HG03095 (cell line): ENCODE measurements at regions not wholly inside any gene's neighbourhood (a gene's known extent, or its start where the extent isn't known, plus 50 kb on each side); places are given as distances from the start of the nearest gene placed in this dataset.
"Not testable (repeated sequence)": the region's sequence is repeated elsewhere in the genome, so short reads cannot be mapped to it uniquely, and the experiment has no call there.

Source experiments
- ATAC-seq: cut with Tn5 transposase; IDR thresholded peaks from one replicate; pipeline ENCODE4 v1.9.1; 2021; ENCODE audit warnings: moderate library complexity; ENCODE audit not compliant: unreplicated experiment

DNA sequence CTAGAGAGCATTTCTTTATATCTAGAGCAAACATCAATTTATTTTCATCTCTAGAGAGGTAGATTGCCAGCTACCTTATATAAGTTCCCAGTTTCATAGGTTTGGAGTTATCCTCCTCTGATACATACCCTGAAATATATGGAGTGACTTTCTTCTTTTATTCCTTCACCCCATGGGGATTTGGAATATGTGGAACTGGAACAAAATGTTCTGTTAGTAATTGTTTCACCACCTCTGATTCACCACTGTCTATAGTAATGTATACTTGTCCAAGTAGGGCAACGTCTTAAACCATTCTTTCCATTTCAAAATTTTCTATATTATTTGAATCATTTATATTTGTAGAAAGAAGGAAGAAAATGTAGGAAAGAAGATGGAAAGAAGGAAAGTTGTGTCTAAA, 511.2 kb upstream of the KCND2 start:
- ATAC-seq = no peak

GRCh38 chr7:119782286-119782685, 490.7 kb upstream of the KCND2 start:
- no peak for ATAC-seq

DNA sequence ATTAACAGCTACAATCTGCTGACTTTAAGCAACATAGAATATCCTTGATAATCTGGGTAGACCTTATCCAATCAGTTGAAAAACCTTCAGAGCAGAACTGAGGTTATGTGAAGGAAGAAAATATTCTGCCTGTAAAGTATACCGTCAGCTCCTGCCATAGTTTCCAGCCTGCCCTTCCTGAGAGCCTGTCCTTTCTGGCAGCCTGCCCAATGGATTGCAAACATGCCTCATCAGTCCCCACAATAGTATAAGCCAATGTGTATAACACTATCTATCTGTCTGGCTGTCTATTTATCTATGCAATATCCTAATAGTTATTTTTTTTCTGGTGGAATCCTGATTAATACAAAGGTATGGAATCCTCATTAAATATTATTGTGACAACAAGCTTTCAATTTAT, 489.2 kb upstream of the KCND2 start:
- ATAC-seq = no peak

DNA sequence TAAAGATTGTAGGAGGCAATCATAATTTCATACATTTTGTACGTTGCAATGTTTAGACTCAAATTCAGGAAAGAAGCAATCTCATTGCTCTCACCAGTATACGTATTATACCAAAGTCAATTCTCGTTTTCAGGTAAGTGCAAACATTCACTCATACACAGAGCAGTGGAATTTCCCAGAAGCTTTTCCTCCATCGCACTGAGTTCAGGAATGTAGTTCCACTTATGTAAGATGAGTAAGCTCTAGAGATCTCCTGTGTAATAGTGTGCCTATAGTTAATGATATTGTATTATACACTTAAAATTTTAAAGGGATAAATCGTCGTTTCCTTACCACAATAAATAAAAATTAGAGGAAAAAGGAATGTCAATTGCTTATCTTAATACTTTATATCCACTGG, 470.8 kb upstream of the KCND2 start:
- no peak for ATAC-seq

DNA sequence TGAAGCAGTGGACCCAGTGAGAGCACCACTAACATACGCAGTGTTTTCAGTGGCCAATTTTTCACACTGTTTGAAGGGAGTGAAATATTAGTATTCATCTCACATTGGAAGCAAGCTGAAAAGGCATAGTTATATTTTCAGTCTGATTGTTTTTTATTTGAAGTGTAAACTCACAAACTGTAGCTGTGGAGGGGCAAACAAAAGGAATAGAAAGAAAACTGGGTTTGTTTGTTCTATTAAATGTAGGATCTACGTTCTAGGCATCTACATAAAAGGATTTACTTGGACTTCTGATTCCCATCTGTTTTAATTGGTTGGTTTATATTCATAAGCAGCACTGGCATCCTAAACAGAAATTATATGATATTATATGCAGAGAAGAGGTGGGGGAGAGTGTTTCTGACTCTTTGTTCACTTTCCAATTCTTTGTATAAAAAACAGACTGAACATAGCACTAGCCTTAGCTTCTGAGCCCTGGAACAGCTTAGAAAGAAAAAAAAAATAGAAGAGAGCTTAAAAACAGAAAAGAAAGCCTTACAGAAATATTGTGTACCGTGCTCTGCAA, 447.8 kb upstream of the KCND2 start:
- ATAC-seq = no peak

GRCh38 chr7:119826547-119826946, 446.4 kb upstream of the KCND2 start:
- ATAC-seq = no peak

- ATAC-seq = no peak
Observed at GRCh38 chr7:119838444-119838843, 434.5 kb upstream of the KCND2 start.

GRCh38 chr7:119842337-119842736, 430.6 kb upstream of the KCND2 start:
- no peak for ATAC-seq

DNA sequence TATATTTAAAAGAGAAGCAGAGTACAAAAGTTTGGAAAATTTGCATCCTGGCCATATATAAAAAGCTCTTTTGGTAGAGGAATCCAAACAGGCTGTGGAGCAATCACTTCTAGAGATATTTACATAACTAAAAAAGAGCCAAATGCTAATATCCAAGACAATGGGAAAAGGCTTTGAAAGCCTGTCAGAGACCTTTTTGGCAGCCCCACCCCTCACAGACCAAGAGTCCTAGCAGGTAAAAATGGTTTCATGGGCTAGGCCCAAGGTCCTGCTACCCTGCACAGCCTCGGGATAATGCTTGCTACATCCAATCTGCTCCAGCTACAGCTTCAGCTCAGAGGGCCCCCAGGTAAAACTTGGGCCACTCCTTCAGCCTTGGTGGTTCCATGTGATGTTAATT, 430.2 kb upstream of the KCND2 start:
- ATAC-seq = no peak

DNA sequence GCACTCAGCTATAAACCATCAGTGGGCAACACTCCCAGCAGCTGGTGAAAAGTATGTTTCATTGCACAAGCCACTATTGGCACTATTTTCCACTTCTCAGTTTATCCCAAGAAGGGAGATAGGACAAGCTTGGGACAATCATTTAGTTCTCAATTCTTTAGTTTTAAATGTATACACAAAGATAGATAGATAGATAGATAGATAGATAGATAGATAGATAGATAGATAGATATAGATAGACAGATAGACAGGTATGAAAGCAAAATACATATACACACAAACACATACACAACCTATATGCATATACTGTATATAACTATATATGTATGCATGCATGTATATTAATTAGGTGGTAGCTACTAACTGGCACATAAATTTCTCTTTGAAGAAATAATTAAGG, 411.6 kb upstream of the KCND2 start:
- no peak for ATAC-seq

DNA sequence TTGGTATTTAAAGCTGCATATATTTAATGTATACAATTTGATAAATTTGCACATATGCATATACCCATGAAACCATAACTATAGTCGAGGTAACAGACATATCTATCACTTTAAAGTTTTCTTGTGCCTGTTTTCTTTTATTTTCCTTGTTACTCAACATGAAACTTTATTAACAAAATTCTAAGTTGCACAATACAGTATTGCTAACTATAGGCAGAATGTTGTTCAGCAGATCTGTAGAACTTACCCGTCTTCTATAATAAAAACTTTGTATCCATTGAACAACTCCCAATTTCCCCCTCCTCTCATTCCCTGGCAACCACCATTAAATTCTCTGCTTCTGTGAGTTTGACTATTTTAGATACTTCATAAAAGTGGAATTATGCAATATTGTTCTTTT, 404.6 kb upstream of the KCND2 start:
- no peak for ATAC-seq

DNA sequence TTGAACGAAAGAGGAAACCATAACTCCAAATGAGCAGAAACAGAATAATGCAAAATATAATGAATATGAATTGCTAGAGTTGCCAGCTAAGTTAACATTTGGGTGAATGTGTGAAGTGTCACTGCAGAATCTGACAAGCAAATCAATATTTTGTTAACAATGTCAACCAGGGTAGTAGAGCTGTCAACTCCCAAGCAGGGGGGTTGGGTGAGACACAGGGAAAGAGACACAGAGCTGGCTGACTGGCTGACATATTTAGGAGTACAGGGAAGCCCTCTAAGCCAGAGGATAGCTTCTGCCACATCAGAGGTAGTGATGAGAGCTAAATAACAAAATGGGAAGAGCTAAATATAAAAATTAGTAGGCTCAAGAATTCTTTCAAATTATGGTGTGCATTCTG, 393.1 kb upstream of the KCND2 start:
- no peak for ATAC-seq

GRCh38 chr7:119886007-119886406, 387.0 kb upstream of the KCND2 start:
- no peak for ATAC-seq

- ATAC-seq = not testable (repeated sequence)
Observed at GRCh38 chr7:119886525-119886924, 386.4 kb upstream of the KCND2 start.

DNA sequence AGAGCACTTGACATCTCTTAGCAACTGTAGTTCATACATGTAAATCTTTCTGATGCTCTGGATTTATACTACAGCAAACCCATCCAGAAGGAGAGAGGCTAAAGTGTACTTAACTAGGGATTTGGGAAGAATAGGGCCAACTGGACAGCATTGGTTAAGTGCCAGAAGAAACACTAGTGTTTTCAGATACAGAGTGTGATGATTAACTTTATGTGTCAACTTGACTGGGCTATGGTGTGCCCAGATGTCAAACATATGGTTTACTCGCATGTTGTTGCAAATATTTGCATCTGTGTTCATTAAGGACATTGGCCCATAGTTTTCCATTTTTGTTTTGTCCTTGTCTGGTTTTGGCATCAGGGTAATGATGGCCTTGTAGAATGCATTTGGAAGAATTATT, 384.7 kb upstream of the KCND2 start:
- no peak for ATAC-seq

- ATAC-seq = no peak
Observed at GRCh38 chr7:119890631-119891030, 382.3 kb upstream of the KCND2 start.

- no peak for ATAC-seq
Observed at GRCh38 chr7:119895320-119895719, 377.7 kb upstream of the KCND2 start.

DNA sequence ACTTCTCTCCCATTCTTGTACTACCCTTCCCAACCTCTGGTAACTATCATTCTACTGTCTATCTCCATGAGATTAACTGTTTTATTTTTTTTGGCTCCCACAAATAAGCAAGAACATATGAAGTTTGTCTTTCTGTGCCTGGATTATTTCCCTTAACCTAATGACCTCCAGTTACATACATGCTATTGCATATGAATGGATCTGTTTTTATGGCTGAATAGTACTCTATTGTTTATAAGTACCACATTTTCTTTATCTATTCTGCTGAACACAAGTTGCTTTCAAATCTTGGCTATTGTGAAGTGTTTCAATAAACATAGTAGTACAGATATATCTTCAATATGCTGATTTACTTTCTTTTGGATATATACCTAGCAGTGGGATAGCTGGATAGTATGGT, 376.6 kb upstream of the KCND2 start:
- no peak for ATAC-seq

DNA sequence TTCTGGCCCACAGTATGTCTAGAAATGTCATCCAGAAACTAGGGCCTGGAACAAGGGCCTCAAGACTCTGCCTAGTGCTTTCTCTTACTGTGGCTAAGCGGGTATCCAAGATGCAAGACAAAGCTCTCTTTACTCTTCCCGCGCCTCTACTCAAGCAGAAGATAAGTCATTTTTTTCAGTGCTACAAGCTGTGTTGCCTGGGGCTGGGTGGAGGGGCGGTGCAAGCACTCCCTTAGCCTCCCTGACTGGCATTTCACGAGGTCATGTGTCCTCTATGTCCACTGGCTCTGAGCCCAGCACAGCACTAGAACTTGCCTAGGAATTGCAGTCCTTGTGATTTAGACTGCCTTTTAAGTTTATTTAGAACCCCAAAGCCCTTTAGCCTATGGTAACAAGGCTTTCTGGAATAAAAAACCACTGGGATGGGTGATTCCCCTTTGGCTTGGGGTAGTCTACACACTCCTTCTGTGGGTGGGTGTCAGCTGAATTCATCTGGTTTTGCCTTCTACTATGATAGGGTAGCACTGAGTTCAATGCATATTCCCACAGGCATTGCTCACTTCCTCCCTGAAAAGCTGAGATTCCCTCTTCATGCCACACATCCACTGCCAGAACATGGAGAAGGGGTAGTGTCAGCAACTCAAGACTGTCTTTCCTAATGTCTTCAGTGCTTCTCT, 371.8 kb upstream of the KCND2 start:
- ATAC-seq = no peak

- ATAC-seq = no peak
Observed at GRCh38 chr7:119903085-119903484, 369.9 kb upstream of the KCND2 start.

- ATAC-seq = no peak
Observed at GRCh38 chr7:119905495-119905894, 367.5 kb upstream of the KCND2 start.

DNA sequence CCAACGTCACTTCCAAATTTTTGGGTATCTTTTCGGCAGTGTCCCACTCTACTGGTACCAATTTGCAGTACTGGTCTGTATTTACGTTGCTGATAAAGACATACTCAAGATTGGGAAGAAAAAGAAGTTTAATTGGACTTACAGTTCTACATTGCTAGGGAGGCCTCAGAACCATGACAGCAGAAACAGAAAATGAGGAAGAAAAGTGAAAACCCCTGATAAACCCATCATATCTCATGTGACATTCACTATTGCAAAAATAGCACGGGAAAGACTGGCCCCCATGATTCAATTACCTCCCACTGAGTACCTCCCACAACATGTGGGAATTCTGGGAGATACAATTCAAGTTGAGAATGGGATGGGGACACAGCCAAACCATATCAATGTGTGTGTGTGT, 364.0 kb upstream of the KCND2 start:
- ATAC-seq = no peak

DNA sequence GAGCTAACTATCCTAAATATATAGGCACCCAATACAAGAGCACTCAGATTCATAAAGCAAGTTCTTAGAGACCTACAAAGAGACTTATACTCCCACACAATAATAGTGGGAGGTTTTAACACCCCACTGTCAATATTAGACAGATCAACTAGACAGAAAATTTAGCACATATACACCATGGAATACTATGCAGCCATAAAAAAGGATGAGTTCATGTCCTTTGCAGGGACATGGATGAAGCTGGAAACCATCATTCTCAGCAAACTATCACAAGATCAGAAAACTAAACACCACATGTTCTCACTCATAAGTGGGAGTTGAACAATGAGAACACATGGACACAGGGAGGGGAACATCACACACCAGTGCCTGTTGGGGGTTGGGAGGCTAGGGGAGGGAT, 358.9 kb upstream of the KCND2 start:
- ATAC-seq = not testable (repeated sequence)
